WERI-Rb-1 (cell line): ENCODE measurements at regions not wholly inside any gene's neighbourhood (a gene's known extent, or its start where the extent isn't known, plus 50 kb on each side); places are given as distances from the start of the nearest gene placed in this dataset.

Source experiments
- DNase-seq: peaks from one replicate; pipeline ENCODE4 v3.0.0-alpha.2; 2020
- H3K27ac ChIP-seq: fragments of 250-450 bp; sonication (Bioruptor Pico); 2 replicates; pipeline ENCODE4 v1.5.1; 2020; ENCODE audit warnings: mild to moderate bottlenecking, moderate library complexity
- H3K27me3 ChIP-seq: fragments of 250-450 bp; sonication (Bioruptor Pico); 2 replicates; pipeline ENCODE4 v1.5.1; 2021; ENCODE audit warnings: mild to moderate bottlenecking, low read depth, moderate library complexity; ENCODE audit not compliant: insufficient read depth, severe bottlenecking
- H3K36me3 ChIP-seq: fragments of 250-450 bp; sonication (Bioruptor Pico); 2 replicates; pipeline ENCODE4 v1.5.1; 2020; ENCODE audit warnings: mild to moderate bottlenecking, moderate library complexity
- H3K4me3 ChIP-seq: 2 replicates; pipeline ENCODE4 v1.5.1; 2011; ENCODE audit warnings: low read depth, mild to moderate bottlenecking, control low read depth, low read length
- H3K9me3 ChIP-seq: fragments of 250-450 bp; sonication (Bioruptor Pico); 2 replicates; pipeline ENCODE4 v1.5.1; 2021; ENCODE audit warnings: mild to moderate bottlenecking, moderate library complexity; ENCODE audit not compliant: severe bottlenecking
- TF ChIP-seq, protein P1 (sequence below): IDR thresholded peaks from 2 replicates; pipeline ENCODE4 v1.5.1; 2011; ENCODE audit warnings: low read depth, mild to moderate bottlenecking, control low read depth, inconsistent platforms, low read length

DNA sequence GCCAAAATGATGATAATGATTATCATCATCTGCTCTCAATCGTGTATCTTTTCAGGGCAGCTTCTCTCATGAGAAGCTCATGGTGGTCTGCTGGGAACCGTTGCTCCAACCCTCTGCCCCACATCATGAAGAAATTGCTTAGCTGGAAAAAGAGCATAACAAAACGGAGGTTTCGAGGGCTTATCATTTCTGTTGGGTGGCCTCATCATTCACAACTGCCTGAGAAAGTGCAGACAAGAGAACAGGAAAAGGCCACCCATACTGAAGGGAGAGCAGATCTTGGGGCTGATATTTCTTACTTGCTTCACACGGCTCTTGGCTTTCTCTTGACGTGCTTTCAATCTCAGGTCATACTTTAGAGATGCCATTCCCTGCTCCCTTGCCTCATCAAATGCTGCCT, 471.6 kb downstream of the CD83 start:
- Histone ChIP-seq H3K4me3 (no peak overlapping the region), H3K9me3 (no peaks in the 10 kb centered on the region), H3K27ac (no peak overlapping the region), H3K36me3 (no peaks in the 10 kb centered on the region), H3K27me3 (no peaks in the 10 kb centered on the region)
- no peak for DNase-seq
- TF ChIP-seq, protein P1, sequence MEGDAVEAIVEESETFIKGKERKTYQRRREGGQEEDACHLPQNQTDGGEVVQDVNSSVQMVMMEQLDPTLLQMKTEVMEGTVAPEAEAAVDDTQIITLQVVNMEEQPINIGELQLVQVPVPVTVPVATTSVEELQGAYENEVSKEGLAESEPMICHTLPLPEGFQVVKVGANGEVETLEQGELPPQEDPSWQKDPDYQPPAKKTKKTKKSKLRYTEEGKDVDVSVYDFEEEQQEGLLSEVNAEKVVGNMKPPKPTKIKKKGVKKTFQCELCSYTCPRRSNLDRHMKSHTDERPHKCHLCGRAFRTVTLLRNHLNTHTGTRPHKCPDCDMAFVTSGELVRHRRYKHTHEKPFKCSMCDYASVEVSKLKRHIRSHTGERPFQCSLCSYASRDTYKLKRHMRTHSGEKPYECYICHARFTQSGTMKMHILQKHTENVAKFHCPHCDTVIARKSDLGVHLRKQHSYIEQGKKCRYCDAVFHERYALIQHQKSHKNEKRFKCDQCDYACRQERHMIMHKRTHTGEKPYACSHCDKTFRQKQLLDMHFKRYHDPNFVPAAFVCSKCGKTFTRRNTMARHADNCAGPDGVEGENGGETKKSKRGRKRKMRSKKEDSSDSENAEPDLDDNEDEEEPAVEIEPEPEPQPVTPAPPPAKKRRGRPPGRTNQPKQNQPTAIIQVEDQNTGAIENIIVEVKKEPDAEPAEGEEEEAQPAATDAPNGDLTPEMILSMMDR, result no peak

- TF ChIP-seq, protein P1, result no peak
- H3K4me3 ChIP-seq, result no peak overlapping the region
- H3K36me3 ChIP-seq, result no peaks in the 10 kb centered on the region
- H3K27me3 ChIP-seq, result no peaks in the 10 kb centered on the region
- H3K27ac ChIP-seq, result no peak overlapping the region
- no peaks in the 10 kb centered on the region for H3K9me3 ChIP-seq
- DNase-seq, result no peak
Measured at GRCh38 chr6:14590586-14590985, 473.0 kb downstream of the CD83 start.

DNA sequence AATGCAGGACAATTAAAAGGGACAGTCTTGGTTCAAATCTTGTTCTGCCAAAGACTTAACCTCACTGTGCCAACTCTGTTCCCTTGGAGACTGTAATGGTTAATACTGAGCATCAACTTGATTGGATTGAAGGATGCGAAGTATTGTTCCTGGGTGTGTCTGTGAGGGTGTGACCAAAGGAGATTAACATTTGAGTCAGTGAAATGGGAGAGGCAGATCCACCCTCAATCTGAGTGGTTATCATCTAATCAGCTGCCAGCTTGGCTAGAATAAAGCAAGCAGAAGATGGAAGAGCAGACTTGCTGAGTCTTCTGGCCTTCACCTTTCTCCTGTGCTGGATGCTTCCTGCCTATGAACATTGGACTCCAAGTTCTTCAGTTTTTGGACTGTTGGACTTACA, 474.4 kb downstream of the CD83 start:
- H3K27ac ChIP-seq, result no peak overlapping the region
- H3K36me3 ChIP-seq, result no peaks in the 10 kb centered on the region
- TF ChIP-seq, protein P1, result no peak
- H3K9me3 ChIP-seq, result no peaks in the 10 kb centered on the region
- DNase-seq, result no peak
- H3K4me3 ChIP-seq, result no peak overlapping the region
- no peaks in the 10 kb centered on the region for H3K27me3 ChIP-seq

- no peaks in the 10 kb centered on the region for H3K27me3 ChIP-seq
- no peak overlapping the region for H3K27ac ChIP-seq
- H3K4me3 ChIP-seq, result no peak overlapping the region
- DNase-seq, result no peak
- TF ChIP-seq, protein P1, result no peak
- no peaks in the 10 kb centered on the region for H3K36me3 ChIP-seq
- no peaks in the 10 kb centered on the region for H3K9me3 ChIP-seq
Measured at GRCh38 chr6:14593286-14593685, 475.7 kb downstream of the CD83 start.

- Histone ChIP-seq H3K9me3 (no peaks in the 10 kb centered on the region), H3K4me3 (no peak overlapping the region), H3K27me3 (no peaks in the 10 kb centered on the region), H3K36me3 (no peaks in the 10 kb centered on the region), H3K27ac (no peak overlapping the region)
- no peak for DNase-seq
- TF ChIP-seq, protein P1, result no peak
Measured at GRCh38 chr6:14595751-14596150, 478.2 kb downstream of the CD83 start.

DNA sequence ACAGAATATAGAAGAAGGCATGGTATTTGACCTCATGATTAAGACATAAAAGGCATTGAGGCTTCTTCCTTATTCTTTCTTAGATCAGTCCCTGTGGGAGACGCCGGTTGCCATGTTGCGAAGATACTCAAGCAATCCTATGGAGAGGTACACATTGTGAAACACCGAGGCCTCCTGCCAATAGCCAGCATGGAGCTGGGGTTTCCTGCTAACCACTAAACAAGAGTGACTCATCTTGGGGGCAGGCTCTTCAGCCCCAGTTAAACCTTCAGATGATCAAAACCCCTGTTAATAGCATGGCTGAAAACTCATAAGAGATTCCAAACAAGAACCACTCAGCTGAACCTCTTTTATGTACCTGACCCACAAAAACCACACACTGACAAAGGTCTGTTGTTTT, 478.8 kb downstream of the CD83 start:
- Histone ChIP-seq H3K36me3 (no peaks in the 10 kb centered on the region), H3K4me3 (no peak overlapping the region), H3K27ac (no peak overlapping the region), H3K27me3 (no peaks in the 10 kb centered on the region), H3K9me3 (no peaks in the 10 kb centered on the region)
- no peak for DNase-seq
- TF ChIP-seq, protein P1, result no peak
